Esophagus squamous epithelium (tissue), 5 donors: ENCODE measurements at regions not wholly inside any gene's neighbourhood (a gene's known extent, or its start where the extent isn't known, plus 50 kb on each side); places are given as distances from the start of the nearest gene placed in this dataset.

Experiments
- DNase-seq: peaks from one replicate; lab custom pipeline; 2025; lab: John Stamatoyannopoulos, UW
- H3K27ac ChIP-seq, 4 donors: fragments of 200-600 bp; sonication (generic); one replicate each; pipeline ENCODE4 v1.5.1; 2016 to 2019; ENCODE audit warnings: mild to moderate bottlenecking in 1 of 4
- H3K27me3 ChIP-seq, 4 donors: fragments of 200-600 bp; sonication (generic); 1 replicate in 3 of 4; 2 replicates in 1 of 4; pipeline versions ENCODE4 v1.5.1 to v1.6.0; 2017 to 2021; ENCODE audit warnings: antibody characterized with exemption in 1 of 4
- H3K36me3 ChIP-seq, 3 donors: fragments of 200-600 bp; sonication (generic); one replicate each; pipeline ENCODE4 v1.5.1; 2016 to 2019
- H3K4me1 ChIP-seq, 3 donors: fragments of 200-600 bp; sonication (generic); one replicate each; pipeline ENCODE4 v1.5.1; 2017 to 2019
- H3K4me3 ChIP-seq, 4 donors: fragments of 200-600 bp; sonication (generic); 1 replicate in 3 of 4; 2 replicates in 1 of 4; pipeline ENCODE4 v1.5.1; 2016 to 2019; ENCODE audit warnings: mild to moderate bottlenecking in 2 of 4, moderate library complexity in 1 of 4
- H3K9me3 ChIP-seq, 3 donors: fragments of 200-600 bp; sonication (generic); one replicate each; pipeline ENCODE4 v1.5.1; 2016 to 2019
- POLR2A ChIP-seq, 4 donors: fragments of 450-650 bp; IDR thresholded peaks; one replicate each; pipeline ENCODE4 v1.6.1; 2017; ENCODE audit warnings: antibody characterized with exemption in 4 of 4, mild to moderate bottlenecking in 4 of 4, moderate library complexity in 3 of 4
- WGBS, 2 donors: methylation state at CpG; one replicate each; pipeline ENCODE4 v1.1.5; 2018; 5-methylcytosine and 5-hydroxymethylcytosine counted together
- intact Hi-C: fragments of 100-400 bp; cut with DNase I; formaldehyde crosslinking; loops from one replicate; pipeline ENCODE4 v1.15.0; 2022
- small RNA-seq, 4 donors: library from RNA; depleted of rRNA; stranded (forward); fragments of <200 nt; gene quantifications; one replicate each; pipeline ENCODE3, GENCODE V24; 2016
- TF ChIP-seq, protein P1 (sequence below), 6 experiments: fragments of 450-650 bp in 4 of 6; fragments of 200-600 bp in 2 of 6; sonication (generic) in 2 of 6; IDR thresholded peaks; one replicate each; pipeline ENCODE4 v1.5.1; 2016 to 2019; ENCODE audit warnings: antibody characterized with exemption in 6 of 6, mild to moderate bottlenecking in 4 of 6, moderate library complexity in 4 of 6
- donor health status: DM: yes; HTN: yes; CAD: no.

DNA sequence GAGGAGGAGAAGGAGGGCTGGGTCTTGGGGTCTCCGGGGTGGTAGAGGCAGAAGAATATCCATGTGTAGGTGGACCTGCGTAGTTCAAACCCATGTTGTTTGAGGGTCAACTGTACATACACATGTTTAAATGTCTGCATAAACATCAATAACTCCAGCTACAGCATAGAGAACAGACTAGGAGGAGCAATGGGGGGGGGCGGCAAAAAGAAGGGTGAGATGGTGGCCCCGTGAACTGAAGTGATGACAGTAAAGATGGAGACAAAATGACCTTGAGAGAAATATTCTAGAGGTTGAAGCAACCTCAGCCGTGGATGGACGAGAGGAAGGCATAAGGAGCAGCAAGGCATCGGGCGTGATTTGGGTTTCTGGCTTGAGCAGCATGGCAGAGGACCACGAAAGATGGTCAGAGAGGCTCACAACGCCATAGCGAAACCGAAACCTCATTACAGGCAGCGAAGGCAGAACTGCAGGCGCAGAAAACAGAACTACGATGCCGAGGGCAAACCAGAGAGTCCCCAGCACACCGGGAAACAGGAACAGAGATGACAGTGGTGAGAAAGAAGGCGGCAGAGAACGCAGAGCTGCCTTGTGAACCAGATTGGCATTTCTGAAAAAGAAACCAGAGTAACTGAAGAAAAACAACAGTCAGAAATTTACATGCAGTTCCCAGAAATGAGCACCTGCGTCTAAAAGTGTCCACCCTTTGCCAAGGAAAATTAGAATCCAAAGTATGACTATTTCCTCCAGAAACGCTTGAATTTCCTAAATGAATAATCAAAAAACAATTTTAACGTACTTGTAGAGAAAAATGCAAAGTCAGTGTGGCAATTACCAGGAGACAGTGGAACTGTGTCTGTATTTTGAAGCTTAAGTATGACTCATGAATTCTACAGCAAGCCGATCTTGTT, 50.3 kb upstream of the ENPP6 start:
- peak overlapping the region; percentile 57 to 78 (median 73) for H3K27ac ChIP-seq
- intact Hi-C loops: loop anchor here (10.0 kb wide), 2 partner anchors 377 to 827 kb away; partner anchors contain the start of genes CASP3 and PRIMPOL
- no peaks in the 10 kb centered on the region for H3K27me3 ChIP-seq
- H3K4me3 ChIP-seq: peak overlapping the region; percentile 22 to 44 (median 30)
- no peaks in the 10 kb centered on the region for H3K9me3 ChIP-seq
- DNase-seq: peak; percentile 35
- H3K4me1 ChIP-seq: peaks cover 0 to 18% (median 15%) of the 10 kb centered on the region in 3 donors
- WGBS, 2 donors: 48 to 58% methylated on average over 23 of the region's 23 CpGs
- no peaks in the 10 kb centered on the region for H3K36me3 ChIP-seq
- TF ChIP-seq, protein P1, sequence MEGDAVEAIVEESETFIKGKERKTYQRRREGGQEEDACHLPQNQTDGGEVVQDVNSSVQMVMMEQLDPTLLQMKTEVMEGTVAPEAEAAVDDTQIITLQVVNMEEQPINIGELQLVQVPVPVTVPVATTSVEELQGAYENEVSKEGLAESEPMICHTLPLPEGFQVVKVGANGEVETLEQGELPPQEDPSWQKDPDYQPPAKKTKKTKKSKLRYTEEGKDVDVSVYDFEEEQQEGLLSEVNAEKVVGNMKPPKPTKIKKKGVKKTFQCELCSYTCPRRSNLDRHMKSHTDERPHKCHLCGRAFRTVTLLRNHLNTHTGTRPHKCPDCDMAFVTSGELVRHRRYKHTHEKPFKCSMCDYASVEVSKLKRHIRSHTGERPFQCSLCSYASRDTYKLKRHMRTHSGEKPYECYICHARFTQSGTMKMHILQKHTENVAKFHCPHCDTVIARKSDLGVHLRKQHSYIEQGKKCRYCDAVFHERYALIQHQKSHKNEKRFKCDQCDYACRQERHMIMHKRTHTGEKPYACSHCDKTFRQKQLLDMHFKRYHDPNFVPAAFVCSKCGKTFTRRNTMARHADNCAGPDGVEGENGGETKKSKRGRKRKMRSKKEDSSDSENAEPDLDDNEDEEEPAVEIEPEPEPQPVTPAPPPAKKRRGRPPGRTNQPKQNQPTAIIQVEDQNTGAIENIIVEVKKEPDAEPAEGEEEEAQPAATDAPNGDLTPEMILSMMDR (IDR thresholded peaks at IDR 0.05): no peak
- peak in 1 of 4 donors; percentile 62 for TF ChIP-seq POLR2A (IDR thresholded peaks at IDR 0.05)

Small RNA genes lying in the stretch of these regions (small RNA-seq; reads per million reads assigned to genes)
- gene RN7SL28P: 0 reads per million in 4 donors
